HG02852 (cell line): ENCODE measurements at regions not wholly inside any gene's neighbourhood (a gene's known extent, or its start where the extent isn't known, plus 50 kb on each side); places are given as distances from the start of the nearest gene placed in this dataset.

Experiments used
- ATAC-seq: cut with Tn5 transposase; IDR thresholded peaks from one replicate; pipeline ENCODE4 v1.9.1; 2021; ENCODE audit warnings: mild to moderate bottlenecking, moderate library complexity; ENCODE audit not compliant: unreplicated experiment

GRCh38 chr3:55343486-55344357 lies 143.4 kb downstream of the WNT5A start:
- no peak for ATAC-seq

- no peak for ATAC-seq
Observed at GRCh38 chr3:55341502-55342031, 145.5 kb downstream of the WNT5A start.

- no peak for ATAC-seq
Observed at GRCh38 chr3:55339819-55340218, 147.3 kb downstream of the WNT5A start.

GRCh38 chr3:55339390-55339789 lies 147.7 kb downstream of the WNT5A start:
- ATAC-seq: no peak

GRCh38 chr3:55337641-55338180 lies 149.4 kb downstream of the WNT5A start:
- no peak for ATAC-seq

GRCh38 chr3:55333923-55334322 lies 153.2 kb downstream of the WNT5A start:
- no peak for ATAC-seq

GRCh38 chr3:55333046-55333445 lies 154.1 kb downstream of the WNT5A start:
- ATAC-seq: no peak

- ATAC-seq: no peak
Observed at GRCh38 chr3:55332176-55332575, 154.9 kb downstream of the WNT5A start.

GRCh38 chr3:55331524-55331923 lies 155.6 kb downstream of the WNT5A start:
- no peak for ATAC-seq

GRCh38 chr3:55330756-55331155 lies 156.3 kb downstream of the WNT5A start:
- ATAC-seq: no peak

GRCh38 chr3:55330355-55330754 lies 156.8 kb downstream of the WNT5A start:
- ATAC-seq: no peak

GRCh38 chr3:55329849-55330248 lies 157.3 kb downstream of the WNT5A start:
- ATAC-seq: no peak

- ATAC-seq: no peak
Observed at GRCh38 chr3:55327131-55327920, 159.8 kb downstream of the WNT5A start.

- no peak for ATAC-seq
Observed at GRCh38 chr3:55322638-55323037, 164.5 kb downstream of the WNT5A start.

GRCh38 chr3:55320928-55321327 lies 166.2 kb downstream of the WNT5A start:
- ATAC-seq: no peak

- ATAC-seq: no peak
Observed at GRCh38 chr3:55315396-55315795, 171.7 kb downstream of the WNT5A start.

GRCh38 chr3:55313666-55314065 lies 173.4 kb downstream of the WNT5A start:
- ATAC-seq: no peak

GRCh38 chr3:55309336-55309735 lies 177.8 kb downstream of the WNT5A start:
- no peak for ATAC-seq

- no peak for ATAC-seq
Observed at GRCh38 chr3:55307622-55308021, 179.5 kb downstream of the WNT5A start.

- no peak for ATAC-seq
Observed at GRCh38 chr3:55305696-55306485, 181.2 kb downstream of the WNT5A start.

- ATAC-seq: no peak
Observed at GRCh38 chr3:55300701-55301100, 186.4 kb downstream of the WNT5A start.
